COLO829 (cell line): ENCODE measurements at regions not wholly inside any gene's neighbourhood (a gene's known extent, or its start where the extent isn't known, plus 50 kb on each side); places are given as distances from the start of the nearest gene placed in this dataset.

ENCODE experiments used
- DNase-seq: peaks from one replicate; pipeline ENCODE4 v3.0.0; 2012; ENCODE audit warnings: low spot score

- DNase-seq: no peak
Observed at GRCh38 chr11:109267293-109268095, 154.5 kb upstream of the C11orf87 start.

- DNase-seq: no peak
Observed at GRCh38 chr11:109275931-109276330, 146.1 kb upstream of the C11orf87 start.

- DNase-seq: no peak
Observed at GRCh38 chr11:109285465-109285864, 136.5 kb upstream of the C11orf87 start.

GRCh38 chr11:109291553-109291952, 130.4 kb upstream of the C11orf87 start:
- no peak for DNase-seq

GRCh38 chr11:109298865-109299264, 123.1 kb upstream of the C11orf87 start:
- DNase-seq: no peak

GRCh38 chr11:109300211-109300610, 121.8 kb upstream of the C11orf87 start:
- no peak for DNase-seq

- DNase-seq: no peak
Observed at GRCh38 chr11:109302591-109303334, 119.2 kb upstream of the C11orf87 start.

GRCh38 chr11:109303342-109303741, 118.6 kb upstream of the C11orf87 start:
- DNase-seq: no peak

GRCh38 chr11:109304159-109304558, 117.8 kb upstream of the C11orf87 start:
- DNase-seq: no peak

GRCh38 chr11:109305009-109305408, 117.0 kb upstream of the C11orf87 start:
- DNase-seq: no peak

- DNase-seq: no peak
Observed at GRCh38 chr11:109306322-109306721, 115.7 kb upstream of the C11orf87 start.

- DNase-seq: no peak
Observed at GRCh38 chr11:109307366-109307765, 114.6 kb upstream of the C11orf87 start.

GRCh38 chr11:109308551-109308950, 113.4 kb upstream of the C11orf87 start:
- DNase-seq: no peak

GRCh38 chr11:109309153-109309552, 112.8 kb upstream of the C11orf87 start:
- DNase-seq: no peak

GRCh38 chr11:109317726-109318125, 104.3 kb upstream of the C11orf87 start:
- DNase-seq: no peak

GRCh38 chr11:109320595-109320994, 101.4 kb upstream of the C11orf87 start:
- DNase-seq: no peak

- DNase-seq: no peak
Observed at GRCh38 chr11:109326781-109327180, 95.2 kb upstream of the C11orf87 start.

- DNase-seq: no peak
Observed at GRCh38 chr11:109329716-109330115, 92.3 kb upstream of the C11orf87 start.

- DNase-seq: no peak
Observed at GRCh38 chr11:109338131-109338530, 83.9 kb upstream of the C11orf87 start.

GRCh38 chr11:109342261-109342660, 79.7 kb upstream of the C11orf87 start:
- no peak for DNase-seq

- no peak for DNase-seq
Observed at GRCh38 chr11:109343242-109343641, 78.7 kb upstream of the C11orf87 start.

GRCh38 chr11:109347304-109347703, 74.7 kb upstream of the C11orf87 start:
- no peak for DNase-seq

- no peak for DNase-seq
Observed at GRCh38 chr11:109349276-109350080, 72.5 kb upstream of the C11orf87 start.
